ENCODE measurements at regions not wholly inside any gene's neighbourhood (a gene's known extent, or its start where the extent isn't known, plus 50 kb on each side); places are given as distances from the start of the nearest gene placed in this dataset.
A peak's percentile ranks its signal among the peaks of the same experiment; 100 is the strongest.

GRCh38 chr9:650362-650761 lies 191.1 kb upstream of the DMRT1 start:
- H3K27ac ChIP-seq (ENCODE audit: low read length): no peak overlapping the region
- no peaks in the 10 kb centered on the region for H3K79me2 ChIP-seq (ENCODE audit: low read length)
- H3K4me3 ChIP-seq (ENCODE audit: low read length): no peak overlapping the region
- H3K4me1 ChIP-seq (ENCODE audit: low read length): peaks cover 26% of the 10 kb centered on the region
- no peaks in the 10 kb centered on the region for H3K36me3 ChIP-seq (replicated peaks; ENCODE audit: low read depth, low read length)
- no peaks in the 10 kb centered on the region for H3K9me3 ChIP-seq (ENCODE audit: insufficient read depth, low read length)
- no peak overlapping the region for H3K9ac ChIP-seq (ENCODE audit: low read length)
- TF ChIP-seq EZH2phosphoT487 (IDR thresholded peaks at IDR 0.05; ENCODE audit: low read depth): no peak
- TF ChIP-seq CTCF (IDR thresholded peaks at IDR 0.05; ENCODE audit: low read depth, low read length): no peak
- peak overlapping the region; percentile 31 for H3K4me2 ChIP-seq (ENCODE audit: low read length)
- H2AFZ ChIP-seq (ENCODE audit: low read depth, low read length): peak overlapping the region; percentile 41; the same call in 1 of the 2 replicates
- no peaks in the 10 kb centered on the region for H4K20me1 ChIP-seq (ENCODE audit: insufficient read depth, low read length)
- H3K27me3 ChIP-seq (ENCODE audit: low read depth, low read length): no peaks in the 10 kb centered on the region

DNA sequence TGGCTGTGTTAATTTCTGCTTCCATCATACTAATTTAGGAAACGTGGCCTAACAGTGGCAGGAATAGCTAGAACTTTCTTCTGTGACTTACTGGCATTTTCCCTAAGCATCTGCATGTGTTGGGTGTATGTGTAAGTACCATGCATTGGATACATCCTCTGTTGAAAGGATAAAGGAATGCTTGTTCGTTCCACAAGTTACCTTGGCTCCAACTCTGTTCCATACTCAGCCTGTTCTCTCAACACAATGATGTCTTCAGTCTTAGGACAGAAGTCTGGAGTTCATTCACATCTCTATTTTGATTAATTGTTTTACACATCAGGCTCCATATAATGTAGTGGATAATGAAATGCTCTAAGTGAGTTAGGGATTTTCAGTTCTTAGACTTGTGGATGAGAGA lies 190.1 kb upstream of the DMRT1 start:
- Histone ChIP-seq H3K9ac (ENCODE audit: low read length) (no peak overlapping the region), H2AFZ (ENCODE audit: low read depth, low read length) (no peak overlapping the region), H3K4me1 (ENCODE audit: low read length) (peaks cover 26% of the 10 kb centered on the region), H3K4me3 (ENCODE audit: low read length) (no peak overlapping the region), H3K27ac (ENCODE audit: low read length) (no peak overlapping the region), H4K20me1 (ENCODE audit: insufficient read depth, low read length) (no peaks in the 10 kb centered on the region), H3K79me2 (ENCODE audit: low read length) (no peaks in the 10 kb centered on the region), H3K27me3 (ENCODE audit: low read depth, low read length) (no peaks in the 10 kb centered on the region), H3K36me3 (replicated peaks; ENCODE audit: low read depth, low read length) (no peaks in the 10 kb centered on the region), H3K4me2 (ENCODE audit: low read length) (no peak overlapping the region), H3K9me3 (ENCODE audit: insufficient read depth, low read length) (no peaks in the 10 kb centered on the region)
- TF ChIP-seq CTCF (IDR thresholded peaks at IDR 0.05; ENCODE audit: low read depth, low read length) (no peak), EZH2phosphoT487 (IDR thresholded peaks at IDR 0.05; ENCODE audit: low read depth) (no peak)

DNA sequence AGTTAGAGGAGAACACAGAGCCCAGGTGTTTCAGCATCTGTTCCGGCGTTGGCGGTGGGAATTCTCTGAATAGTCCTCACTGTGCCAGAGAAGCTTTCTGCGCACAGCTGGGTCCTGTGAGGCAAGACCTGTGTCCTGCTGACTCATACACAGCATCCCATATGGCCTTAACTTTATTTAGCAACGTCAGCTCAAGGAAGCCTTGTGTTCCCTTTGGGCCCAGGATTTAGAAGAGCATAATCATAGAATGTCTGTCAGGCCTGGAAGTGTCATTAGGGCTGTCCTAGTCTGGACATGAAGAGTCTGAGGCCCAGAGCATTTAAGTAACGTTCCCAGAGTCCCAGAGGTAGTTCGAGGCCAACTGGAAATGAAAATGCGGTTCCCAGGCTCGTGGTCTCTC lies 188.6 kb upstream of the DMRT1 start:
- Histone ChIP-seq H3K79me2 (ENCODE audit: low read length) (no peaks in the 10 kb centered on the region), H3K9ac (ENCODE audit: low read length) (no peak overlapping the region), H3K9me3 (ENCODE audit: insufficient read depth, low read length) (no peaks in the 10 kb centered on the region), H3K36me3 (replicated peaks; ENCODE audit: low read depth, low read length) (no peaks in the 10 kb centered on the region), H3K27ac (ENCODE audit: low read length) (no peak overlapping the region), H4K20me1 (ENCODE audit: insufficient read depth, low read length) (no peaks in the 10 kb centered on the region), H3K4me1 (ENCODE audit: low read length) (peaks cover 36% of the 10 kb centered on the region), H3K4me2 (ENCODE audit: low read length) (no peak overlapping the region), H3K27me3 (ENCODE audit: low read depth, low read length) (no peaks in the 10 kb centered on the region), H2AFZ (ENCODE audit: low read depth, low read length) (no peak overlapping the region), H3K4me3 (ENCODE audit: low read length) (no peak overlapping the region)
- TF ChIP-seq EZH2phosphoT487 (IDR thresholded peaks at IDR 0.05; ENCODE audit: low read depth) (no peak), CTCF (IDR thresholded peaks at IDR 0.05; ENCODE audit: low read depth, low read length) (no peak)

- H3K9ac ChIP-seq (ENCODE audit: low read length): no peak overlapping the region
- H3K4me2 ChIP-seq (ENCODE audit: low read length): no peak overlapping the region
- no peak overlapping the region for H3K27ac ChIP-seq (ENCODE audit: low read length)
- no peak overlapping the region for H3K4me3 ChIP-seq (ENCODE audit: low read length)
- H3K9me3 ChIP-seq (ENCODE audit: insufficient read depth, low read length): no peaks in the 10 kb centered on the region
- H4K20me1 ChIP-seq (ENCODE audit: insufficient read depth, low read length): no peaks in the 10 kb centered on the region
- H3K27me3 ChIP-seq (ENCODE audit: low read depth, low read length): no peaks in the 10 kb centered on the region
- H2AFZ ChIP-seq (ENCODE audit: low read depth, low read length): no peak overlapping the region
- TF ChIP-seq EZH2phosphoT487 (IDR thresholded peaks at IDR 0.05; ENCODE audit: low read depth) (no peak), CTCF (IDR thresholded peaks at IDR 0.05; ENCODE audit: low read depth, low read length) (no peak)
- no peaks in the 10 kb centered on the region for H3K36me3 ChIP-seq (replicated peaks; ENCODE audit: low read depth, low read length)
- H3K79me2 ChIP-seq (ENCODE audit: low read length): no peaks in the 10 kb centered on the region
- peaks cover 36% of the 10 kb centered on the region for H3K4me1 ChIP-seq (ENCODE audit: low read length)
Observed at GRCh38 chr9:653421-653820, 188.1 kb upstream of the DMRT1 start.

All from OCI-LY3 (cell line).